DND-41 (cell line): ENCODE measurements at regions not wholly inside any gene's neighbourhood (a gene's known extent, or its start where the extent isn't known, plus 50 kb on each side); places are given as distances from the start of the nearest gene placed in this dataset.

Experiments used
- CTCF ChIP-seq: IDR thresholded peaks from 2 replicates; pipeline ENCODE4 v1.5.1; 2012; ENCODE audit warnings: borderline replicate concordance, low read length, moderate library complexity, mild to moderate bottlenecking; ENCODE audit not compliant: poor library complexity, severe bottlenecking; ENCODE audit errors: extremely low read depth
- EZH2 ChIP-seq: IDR thresholded peaks from 3 replicates; pipeline ENCODE4 v1.6.1; 2012; ENCODE audit warnings: borderline replicate concordance, low read depth, mild to moderate bottlenecking, moderate library complexity, low read length, inconsistent platforms; ENCODE audit not compliant: severe bottlenecking

- TF ChIP-seq CTCF (no peak), EZH2 (no peak)
Measured at GRCh38 chr15:98282656-98283332, 322.3 kb downstream of the ARRDC4 start.
